ENCODE measurements at regions not wholly inside any gene's neighbourhood (a gene's known extent, or its start where the extent isn't known, plus 50 kb on each side); places are given as distances from the start of the nearest gene placed in this dataset.

- Mint-ChIP-seq H3K27me3 (peaks cover 14% of the 10 kb centered on the region), H3K4me1 (peaks cover 6% of the 10 kb centered on the region), H3K36me3 (ENCODE audit: low read depth) (no peaks in the 10 kb centered on the region), H3K27ac (no peak overlapping the region), H3K9me3 (no peaks in the 10 kb centered on the region), H3K4me3 (no peak overlapping the region)
- no peak for DNase-seq
- ChIA-PET CTCF (no interaction called here), POLR2A (no interaction called here)
Observed at GRCh38 chr2:199606193-199606780, 148.5 kb upstream of the SATB2 start.

- Mint-ChIP-seq H3K27ac (no peak overlapping the region), H3K27me3 (peaks cover 20% of the 10 kb centered on the region), H3K9me3 (no peaks in the 10 kb centered on the region), H3K4me1 (peaks cover 6% of the 10 kb centered on the region), H3K36me3 (ENCODE audit: low read depth) (no peaks in the 10 kb centered on the region), H3K4me3 (no peak overlapping the region)
- CTCF ChIA-PET: no interaction called here
- DNase-seq: no peak
- POLR2A ChIA-PET: no interaction called here
Observed at GRCh38 chr2:199603721-199604291, 146.1 kb upstream of the SATB2 start.

- Mint-ChIP-seq H3K4me3 (no peak overlapping the region), H3K27ac (no peak overlapping the region), H3K27me3 (peaks cover 24% of the 10 kb centered on the region), H3K9me3 (no peaks in the 10 kb centered on the region), H3K4me1 (peaks cover 6% of the 10 kb centered on the region), H3K36me3 (ENCODE audit: low read depth) (no peaks in the 10 kb centered on the region)
- DNase-seq: no peak
- ChIA-PET CTCF (no interaction called here), POLR2A (no interaction called here)
Observed at GRCh38 chr2:199602896-199603717, 145.4 kb upstream of the SATB2 start.

- H3K9me3 Mint-ChIP-seq: no peaks in the 10 kb centered on the region
- H3K4me1 Mint-ChIP-seq: peaks cover 6% of the 10 kb centered on the region
- H3K4me3 Mint-ChIP-seq: no peak overlapping the region
- H3K27me3 Mint-ChIP-seq: peaks cover 27% of the 10 kb centered on the region
- ChIA-PET POLR2A (no interaction called here), CTCF (no interaction called here)
- no peak for DNase-seq
- no peaks in the 10 kb centered on the region for H3K36me3 Mint-ChIP-seq (ENCODE audit: low read depth)
- no peak overlapping the region for H3K27ac Mint-ChIP-seq
Observed at GRCh38 chr2:199602271-199602895, 144.6 kb upstream of the SATB2 start.

GRCh38 chr2:199596549-199596948, 138.8 kb upstream of the SATB2 start:
- no peaks in the 10 kb centered on the region for H3K4me1 Mint-ChIP-seq

GRCh38 chr2:199594443-199594842, 136.7 kb upstream of the SATB2 start:
- Mint-ChIP-seq H3K36me3 (ENCODE audit: low read depth) (no peaks in the 10 kb centered on the region), H3K4me1 (no peaks in the 10 kb centered on the region), H3K27me3 (peaks cover 18% of the 10 kb centered on the region), H3K27ac (no peak overlapping the region), H3K9me3 (no peaks in the 10 kb centered on the region), H3K4me3 (no peak overlapping the region)
- POLR2A ChIA-PET: no interaction called here
- DNase-seq: no peak
- CTCF ChIA-PET: no interaction called here

More at GRCh38 chr2:199596549-199596948, 138.8 kb upstream of the SATB2 start:
- H3K27me3 Mint-ChIP-seq: peaks cover 15% of the 10 kb centered on the region
- H3K9me3 Mint-ChIP-seq: no peaks in the 10 kb centered on the region
- no peak overlapping the region for H3K27ac Mint-ChIP-seq
- ChIA-PET CTCF (no interaction called here), POLR2A (no interaction called here)
- no peak overlapping the region for H3K4me3 Mint-ChIP-seq
- peak; percentile 16 for DNase-seq
- no peaks in the 10 kb centered on the region for H3K36me3 Mint-ChIP-seq (ENCODE audit: low read depth)

- no peaks in the 10 kb centered on the region for H3K4me1 Mint-ChIP-seq
- no peak overlapping the region for H3K4me3 Mint-ChIP-seq
- no peak for DNase-seq
- no peaks in the 10 kb centered on the region for H3K36me3 Mint-ChIP-seq (ENCODE audit: low read depth)
- H3K27ac Mint-ChIP-seq: no peak overlapping the region
- ChIA-PET POLR2A (no interaction called here), CTCF (no interaction called here)
- H3K27me3 Mint-ChIP-seq: peaks cover 5% of the 10 kb centered on the region
- H3K9me3 Mint-ChIP-seq: no peaks in the 10 kb centered on the region
Observed at GRCh38 chr2:199591826-199592225, 134.1 kb upstream of the SATB2 start.

GRCh38 chr2:199590321-199591203, 132.8 kb upstream of the SATB2 start:
- no peak for DNase-seq
- CTCF ChIA-PET: no interaction called here
- Mint-ChIP-seq H3K36me3 (ENCODE audit: low read depth) (no peaks in the 10 kb centered on the region), H3K27ac (no peak overlapping the region), H3K9me3 (no peaks in the 10 kb centered on the region), H3K27me3 (peaks cover 9% of the 10 kb centered on the region), H3K4me3 (no peak overlapping the region), H3K4me1 (no peaks in the 10 kb centered on the region)
- POLR2A ChIA-PET: no interaction called here

- H3K27me3 Mint-ChIP-seq: peaks cover 9% of the 10 kb centered on the region
- no peak overlapping the region for H3K4me3 Mint-ChIP-seq
- ChIA-PET POLR2A (no interaction called here), CTCF (no interaction called here)
- H3K4me1 Mint-ChIP-seq: no peaks in the 10 kb centered on the region
- no peaks in the 10 kb centered on the region for H3K9me3 Mint-ChIP-seq
- no peak for DNase-seq
- no peak overlapping the region for H3K27ac Mint-ChIP-seq
- H3K36me3 Mint-ChIP-seq (ENCODE audit: low read depth): no peaks in the 10 kb centered on the region
Observed at GRCh38 chr2:199589306-199589705, 131.6 kb upstream of the SATB2 start.

- POLR2A ChIA-PET: no interaction called here
Observed at GRCh38 chr2:199588054-199588453, 130.3 kb upstream of the SATB2 start.

GRCh38 chr2:199586646-199587045, 128.9 kb upstream of the SATB2 start:
- H3K9me3 Mint-ChIP-seq: no peaks in the 10 kb centered on the region
- H3K36me3 Mint-ChIP-seq (ENCODE audit: low read depth): no peaks in the 10 kb centered on the region
- no peak overlapping the region for H3K27ac Mint-ChIP-seq
- ChIA-PET POLR2A (no interaction called here), CTCF (interaction anchor here (0.7 kb wide), 1 partner anchor 14 kb away, joined by 4 read pairs; no protein-coding TSS in a partner anchor)
- peaks cover 11% of the 10 kb centered on the region for H3K27me3 Mint-ChIP-seq
- no peak overlapping the region for H3K4me3 Mint-ChIP-seq
- no peak for DNase-seq
- peaks cover 4% of the 10 kb centered on the region for H3K4me1 Mint-ChIP-seq

More at GRCh38 chr2:199588054-199588453, 130.3 kb upstream of the SATB2 start:
- Mint-ChIP-seq H3K9me3 (no peaks in the 10 kb centered on the region), H3K27ac (no peak overlapping the region), H3K27me3 (peaks cover 9% of the 10 kb centered on the region), H3K36me3 (ENCODE audit: low read depth) (no peaks in the 10 kb centered on the region), H3K4me3 (no peak overlapping the region), H3K4me1 (no peaks in the 10 kb centered on the region)
- DNase-seq: no peak
- CTCF ChIA-PET: no interaction called here

- ChIA-PET POLR2A (no interaction called here), CTCF (no interaction called here)
- Mint-ChIP-seq H3K9me3 (no peaks in the 10 kb centered on the region), H3K27ac (no peak overlapping the region), H3K4me1 (peaks cover 4% of the 10 kb centered on the region), H3K4me3 (no peak overlapping the region), H3K36me3 (ENCODE audit: low read depth) (no peaks in the 10 kb centered on the region), H3K27me3 (peaks cover 6% of the 10 kb centered on the region)
- DNase-seq: no peak
Observed at GRCh38 chr2:199583676-199584075, 125.9 kb upstream of the SATB2 start.

- ChIA-PET CTCF (no interaction called here), POLR2A (no interaction called here)
- Mint-ChIP-seq H3K36me3 (ENCODE audit: low read depth) (no peaks in the 10 kb centered on the region), H3K27me3 (peaks cover 11% of the 10 kb centered on the region), H3K4me1 (peaks cover 4% of the 10 kb centered on the region), H3K4me3 (peak overlapping the region; percentile 6), H3K27ac (no peak overlapping the region), H3K9me3 (no peaks in the 10 kb centered on the region)
- DNase-seq: no peak
Observed at GRCh38 chr2:199581935-199582360, 124.2 kb upstream of the SATB2 start.

Data from activated CD4-positive, alpha-beta T cell treated with anti-CD3 and anti-CD28 coated beads, Interleukin-2, amount 10 ng/mL, durations not matched to agents 7 days and 5 days (primary cell).